Putamen (tissue), 1 donor: ENCODE measurements at regions not wholly inside any gene's neighbourhood (a gene's known extent, or its start where the extent isn't known, plus 50 kb on each side); places are given as distances from the start of the nearest gene placed in this dataset.
"Not testable (repeated sequence)": the region's sequence is repeated elsewhere in the genome, so short reads cannot be mapped to it uniquely, and the experiment has no call there.

Source experiments
- DNase-seq: peaks from one replicate; pipeline ENCODE4 v3.0.0-alpha.2; 2016; ENCODE audit warnings: low spot score

GRCh38 chr22:22296047-22296446 lies 51.5 kb downstream of the VPREB1 start:
- not testable (repeated sequence) for DNase-seq

- not testable (repeated sequence) for DNase-seq
Measured at GRCh38 chr22:22297159-22297793, 52.7 kb downstream of the VPREB1 start.

- DNase-seq, result peak; percentile 43
Measured at GRCh38 chr22:22297794-22298653, 53.4 kb downstream of the VPREB1 start.

GRCh38 chr22:22298654-22299009 lies 54.0 kb downstream of the VPREB1 start:
- DNase-seq, result not testable (repeated sequence)

GRCh38 chr22:22300511-22300910 lies 55.9 kb downstream of the VPREB1 start:
- DNase-seq, result not testable (repeated sequence)

GRCh38 chr22:22300946-22301345 lies 56.4 kb downstream of the VPREB1 start:
- not testable (repeated sequence) for DNase-seq

- DNase-seq, result no peak
Measured at GRCh38 chr22:22316589-22316988, 72.0 kb downstream of the VPREB1 start.

GRCh38 chr22:22318723-22319465 lies 74.3 kb downstream of the VPREB1 start:
- no peak for DNase-seq

- peak; percentile 28 for DNase-seq
Measured at GRCh38 chr22:22321743-22322611, 77.4 kb downstream of the VPREB1 start.

GRCh38 chr22:22322792-22323191 lies 78.2 kb downstream of the VPREB1 start:
- DNase-seq, result no peak

GRCh38 chr22:22327723-22328122 lies 83.1 kb downstream of the VPREB1 start:
- DNase-seq, result no peak

GRCh38 chr22:22329792-22330191 lies 85.2 kb downstream of the VPREB1 start:
- no peak for DNase-seq

- not testable (repeated sequence) for DNase-seq
Measured at GRCh38 chr22:22335640-22336039, 91.1 kb downstream of the VPREB1 start.

- DNase-seq, result not testable (repeated sequence)
Measured at GRCh38 chr22:22336333-22336732, 91.7 kb downstream of the VPREB1 start.

GRCh38 chr22:22338778-22339177 lies 94.2 kb downstream of the VPREB1 start:
- DNase-seq, result not testable (repeated sequence)

GRCh38 chr22:22341736-22342135 lies 97.2 kb downstream of the VPREB1 start:
- no peak for DNase-seq

- no peak for DNase-seq
Measured at GRCh38 chr22:22342697-22343580, 98.4 kb downstream of the VPREB1 start.

- DNase-seq, result no peak
Measured at GRCh38 chr22:22343581-22344296, 99.2 kb downstream of the VPREB1 start.

GRCh38 chr22:22344430-22344829 lies 99.8 kb downstream of the VPREB1 start:
- DNase-seq, result no peak

GRCh38 chr22:22345781-22346180 lies 101.2 kb downstream of the VPREB1 start:
- no peak for DNase-seq
